ENCODE measurements at regions not wholly inside any gene's neighbourhood (a gene's known extent, or its start where the extent isn't known, plus 50 kb on each side); places are given as distances from the start of the nearest gene placed in this dataset.

- Mint-ChIP-seq H3K4me1 (peaks cover 7 to 8% of the 10 kb centered on the region in 2 experiments; a peak in 3 of 4 replicates), H3K9me3 (no peaks in the 10 kb centered on the region), H3K36me3 (ENCODE audit: insufficient read depth in 1 of 3, low read depth in 3 of 3) (no peaks in the 10 kb centered on the region; a peak in 1 of 7 replicates), H3K27me3 (ENCODE audit: low read depth) (no peaks in the 10 kb centered on the region), H3K4me3 (no peak overlapping the region), H3K27ac (no peak overlapping the region)
- no peaks in the 10 kb centered on the region for H4K20me1 ChIP-seq (ENCODE audit: control insufficient read depth, insufficient read depth, insufficient read length)
- no peak for DNase-seq
- no peak overlapping the region for H2BK12ac ChIP-seq (ENCODE audit: insufficient read length, low read depth, low read length)
- H2BK120ac ChIP-seq (ENCODE audit: low read depth, low read length, poor library complexity, severe bottlenecking): no peak overlapping the region
- H2AK5ac ChIP-seq (ENCODE audit: insufficient read length, low read length): no peak overlapping the region
- TF ChIP-seq CTCF (conservative IDR thresholded peaks at IDR 0.05): no peak
- no peak overlapping the region for H3K18ac ChIP-seq (ENCODE audit: insufficient read length, low read depth, low read length)
- no peaks in the 10 kb centered on the region for H3K4me1 ChIP-seq (ENCODE audit: insufficient read depth, low read length)
- H4K5ac ChIP-seq (ENCODE audit: insufficient read length, low read depth, low read length): no peak overlapping the region
- no peak overlapping the region for H3K4me2 ChIP-seq (ENCODE audit: insufficient read depth, insufficient read length, low read length)
- H3T11ph ChIP-seq (ENCODE audit: low read length): no peak overlapping the region
- no peak overlapping the region for H2BK15ac ChIP-seq (ENCODE audit: low read depth, low read length)
- no peak overlapping the region for H2BK20ac ChIP-seq (ENCODE audit: low read depth, low read length, poor library complexity, severe bottlenecking)
- H3K79me1 ChIP-seq (ENCODE audit: insufficient read depth, low read depth, low read length, poor library complexity, severe bottlenecking): no peaks in the 10 kb centered on the region
- no peak overlapping the region for H4K91ac ChIP-seq (ENCODE audit: insufficient read length, low read depth, low read length)
- no peak overlapping the region for H2BK5ac ChIP-seq (ENCODE audit: insufficient read length, low read length)
- H3K9me3 ChIP-seq (ENCODE audit: control insufficient read depth, low read depth, low read length): no peaks in the 10 kb centered on the region
- no peak overlapping the region for H3K9ac ChIP-seq (ENCODE audit: extremely low read depth, insufficient read length, low read length)
- H3K27ac ChIP-seq (ENCODE audit: insufficient read length, low read depth, low read length): no peak overlapping the region
- H3K56ac ChIP-seq (ENCODE audit: insufficient read length, low read depth, low read length): no peak overlapping the region
- H4K8ac ChIP-seq (replicated peaks; ENCODE audit: insufficient read length, low read depth, low read length): no peak overlapping the region
- no peaks in the 10 kb centered on the region for H3K79me2 ChIP-seq (ENCODE audit: insufficient read depth, low read length)
- no peak overlapping the region for H3K14ac ChIP-seq (ENCODE audit: insufficient read depth, low read length)
- H3K23me2 ChIP-seq (ENCODE audit: insufficient read length, low read depth, low read length, poor library complexity, severe bottlenecking): no peaks in the 10 kb centered on the region
- no peak overlapping the region for H3K4ac ChIP-seq (ENCODE audit: low read depth, low read length)
- H3K23ac ChIP-seq (ENCODE audit: insufficient read length, low read depth, low read length): no peak overlapping the region
- no peak overlapping the region for H2AFZ ChIP-seq (ENCODE audit: low read length)
- H3K27me3 ChIP-seq (ENCODE audit: insufficient read depth, low read length): no peaks in the 10 kb centered on the region
These were observed 203.5 kb downstream of the MBD2 start for GRCh38 chr18:54020966-54021365.

Data from H9 (cell line).